ENCODE measurements at regions not wholly inside any gene's neighbourhood (a gene's known extent, or its start where the extent isn't known, plus 50 kb on each side); places are given as distances from the start of the nearest gene placed in this dataset.

DNA sequence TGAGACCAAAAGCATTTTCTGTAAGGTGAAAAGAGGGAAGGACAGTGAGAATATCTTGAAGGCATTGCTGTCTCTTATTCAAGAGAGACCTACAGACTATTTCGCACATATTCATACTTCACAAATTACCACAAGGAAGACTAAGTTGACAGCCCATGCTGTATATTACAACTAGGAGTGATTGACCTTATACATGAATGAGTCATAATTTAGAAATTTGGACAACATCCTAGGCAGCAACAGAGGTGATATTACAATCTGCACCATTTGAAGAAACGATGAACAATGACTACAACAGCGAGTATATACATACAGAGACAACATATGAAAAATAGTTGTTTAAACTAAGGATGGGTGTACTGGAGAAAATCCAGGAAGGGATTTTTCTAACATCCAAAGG is 971.7 kb downstream of the CDH11 start:
- DNase-seq = no peak

DNA sequence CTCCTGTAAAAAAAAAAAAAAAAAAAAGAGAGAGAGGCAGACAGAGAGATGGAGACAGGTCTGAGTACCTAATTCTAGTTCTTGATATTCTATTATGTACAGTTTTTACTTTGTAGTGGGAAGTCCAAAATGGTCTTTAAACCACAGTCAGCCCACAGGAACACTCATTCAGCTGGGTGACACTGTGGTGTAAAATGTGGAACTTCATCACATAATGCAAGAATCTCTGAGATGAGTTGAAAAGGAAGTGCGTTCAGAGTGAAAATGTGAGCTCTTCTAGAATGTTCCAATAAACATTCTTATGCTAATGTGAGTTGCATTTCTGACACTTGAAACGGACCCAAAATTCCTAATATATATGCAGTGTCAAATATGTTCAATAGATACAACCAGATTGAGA is 972.1 kb downstream of the CDH11 start:
- no peak for DNase-seq

DNA sequence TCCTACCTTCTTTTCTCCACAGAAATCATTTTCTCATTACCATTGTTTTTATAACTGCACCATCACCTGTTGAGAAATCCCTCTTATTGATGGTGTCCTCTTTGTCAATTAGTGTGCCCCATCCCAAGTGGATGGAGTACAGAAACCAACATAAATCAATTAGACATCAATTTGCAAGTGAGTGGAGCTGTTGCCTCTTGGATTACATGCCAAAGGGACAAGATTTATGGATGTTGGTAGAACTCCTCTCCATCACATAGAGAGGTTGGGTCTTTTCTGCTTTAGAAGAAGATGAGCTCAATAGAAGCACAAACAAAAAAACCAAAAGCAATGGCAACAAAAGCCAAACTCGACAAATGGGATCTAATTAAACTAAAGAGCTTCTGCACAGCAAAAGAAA is 973.5 kb downstream of the CDH11 start:
- DNase-seq = no peak

DNA sequence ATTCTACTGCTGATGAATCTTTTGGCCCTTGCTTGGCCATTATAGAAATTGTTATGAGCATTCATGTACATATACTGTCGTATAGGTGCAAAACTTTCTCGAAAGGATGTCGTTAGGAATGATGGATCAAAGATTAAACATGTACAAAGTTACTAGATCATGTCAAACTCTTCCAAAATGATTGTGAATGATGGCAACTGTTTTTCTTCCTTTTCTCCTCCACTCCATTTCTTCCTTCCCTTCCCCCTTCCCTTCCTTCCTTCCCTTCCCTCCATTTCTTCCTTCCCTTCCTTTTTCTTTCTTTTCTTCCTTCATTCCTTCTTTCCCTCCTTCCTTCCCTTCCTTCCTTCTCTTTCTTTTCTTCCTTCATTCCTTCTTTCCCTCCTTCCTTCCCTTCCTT is 973.9 kb downstream of the CDH11 start:
- no peak for DNase-seq

DNA sequence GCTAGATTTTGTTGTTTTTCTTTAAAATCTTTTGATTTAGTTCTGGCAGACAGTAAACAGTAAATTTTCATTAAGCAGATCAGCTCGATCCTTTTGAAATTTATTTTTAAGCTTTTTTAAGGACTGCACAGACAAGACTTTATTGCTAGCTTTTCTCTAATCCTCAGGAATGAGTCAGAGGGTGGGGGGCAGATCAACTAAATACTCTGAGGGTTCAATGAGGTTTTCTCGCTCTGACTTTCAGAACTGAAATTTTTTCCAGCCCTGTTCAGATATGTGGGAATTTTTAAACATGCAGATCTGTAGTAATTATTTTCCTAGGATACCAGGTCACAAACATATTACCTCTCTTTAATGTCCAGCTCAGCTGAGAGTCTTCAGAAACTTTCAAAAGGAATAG is 977.2 kb downstream of the CDH11 start:
- DNase-seq = no peak

DNA sequence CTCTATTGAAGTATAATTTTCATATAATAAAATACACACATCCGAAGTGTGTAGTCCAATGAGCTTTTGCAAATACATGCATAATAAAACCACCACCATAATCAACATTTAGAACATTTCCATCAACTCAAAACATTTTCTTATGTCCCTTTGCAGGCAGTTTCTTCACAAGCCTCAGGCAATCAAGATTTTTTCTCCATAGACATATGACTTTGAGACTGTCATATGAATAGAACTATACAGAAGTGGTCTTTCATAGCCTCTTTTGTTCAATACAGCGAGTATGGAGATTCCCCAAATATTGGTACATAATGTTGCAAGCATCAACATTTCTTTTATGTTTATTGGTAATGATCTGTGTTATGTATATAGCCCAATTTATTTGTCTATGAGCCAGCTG is 983.2 kb downstream of the CDH11 start:
- DNase-seq = no peak

DNA sequence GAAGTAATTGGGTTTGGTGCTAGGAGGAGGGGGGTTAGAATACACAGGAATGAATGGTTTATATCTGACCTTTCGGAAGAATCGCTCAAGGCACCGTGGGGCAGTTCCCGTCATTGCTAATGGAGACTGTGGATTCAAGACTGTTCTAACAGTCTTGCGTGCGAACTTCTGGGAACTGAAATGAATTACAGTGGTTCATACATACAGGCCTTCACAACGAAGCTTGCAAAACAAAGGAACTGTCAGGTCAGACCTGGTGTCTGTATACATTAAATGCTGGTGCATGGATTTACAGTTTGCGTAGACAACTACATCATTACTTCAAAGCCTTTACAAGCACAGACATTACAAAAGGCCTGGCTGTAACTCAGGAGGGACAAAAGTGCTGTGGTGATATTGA is 983.9 kb downstream of the CDH11 start:
- DNase-seq = no peak

DNA sequence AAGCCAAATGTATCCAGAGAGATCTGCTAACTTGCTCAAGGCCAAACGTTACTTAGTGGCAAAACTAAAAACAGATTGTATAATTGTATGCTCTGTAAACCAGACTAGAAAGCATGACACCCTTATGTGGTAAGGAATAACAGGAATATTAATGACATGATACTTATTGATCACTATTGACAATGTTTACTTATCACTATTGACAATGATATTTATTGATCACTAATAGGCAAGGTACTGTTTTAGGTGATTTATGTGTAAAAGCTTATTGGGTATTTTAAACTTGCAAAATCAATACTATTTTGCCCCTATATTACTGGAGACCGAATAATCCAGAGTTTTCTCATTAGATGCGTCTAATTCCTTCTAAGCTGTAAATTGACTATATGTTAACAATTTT is 985.1 kb downstream of the CDH11 start:
- DNase-seq = no peak

DNA sequence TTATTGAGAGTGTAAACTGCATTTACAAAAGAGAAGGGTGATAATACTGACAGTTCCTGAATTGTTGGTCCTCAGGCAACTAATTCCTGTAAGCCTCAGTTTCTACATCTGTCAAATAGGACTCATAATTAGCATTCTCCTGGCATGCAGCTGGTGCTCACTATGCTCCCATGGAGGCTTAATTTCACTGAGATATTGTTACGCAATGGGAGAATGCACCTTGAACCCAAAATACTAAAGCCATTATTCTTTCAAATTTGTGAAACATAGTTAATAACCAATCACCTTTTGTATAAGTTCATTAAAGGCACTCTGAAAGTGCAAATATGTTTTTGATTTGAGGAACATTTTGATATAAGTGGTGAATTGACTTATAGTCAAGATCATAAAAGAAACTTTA is 985.5 kb downstream of the CDH11 start:
- no peak for DNase-seq

DNA sequence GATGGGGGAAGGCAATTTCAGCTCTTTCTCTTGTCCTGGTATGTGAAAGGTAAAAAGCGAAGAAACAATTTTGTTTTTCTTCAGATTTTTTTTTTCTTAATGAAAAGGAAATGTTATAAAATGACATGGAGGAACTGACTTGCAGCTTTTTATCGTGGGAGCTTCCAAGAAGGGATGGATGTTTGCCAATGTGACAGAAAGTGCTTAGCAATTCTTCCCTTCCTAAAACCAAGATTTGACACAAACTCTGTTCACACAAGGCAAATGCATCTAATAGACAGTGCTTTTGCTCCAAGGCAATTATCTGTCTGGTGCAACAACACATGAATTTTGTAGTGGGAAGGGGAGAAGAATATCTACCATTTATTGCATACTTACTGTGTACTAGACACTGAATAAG is 988.5 kb downstream of the CDH11 start:
- DNase-seq = no peak

DNA sequence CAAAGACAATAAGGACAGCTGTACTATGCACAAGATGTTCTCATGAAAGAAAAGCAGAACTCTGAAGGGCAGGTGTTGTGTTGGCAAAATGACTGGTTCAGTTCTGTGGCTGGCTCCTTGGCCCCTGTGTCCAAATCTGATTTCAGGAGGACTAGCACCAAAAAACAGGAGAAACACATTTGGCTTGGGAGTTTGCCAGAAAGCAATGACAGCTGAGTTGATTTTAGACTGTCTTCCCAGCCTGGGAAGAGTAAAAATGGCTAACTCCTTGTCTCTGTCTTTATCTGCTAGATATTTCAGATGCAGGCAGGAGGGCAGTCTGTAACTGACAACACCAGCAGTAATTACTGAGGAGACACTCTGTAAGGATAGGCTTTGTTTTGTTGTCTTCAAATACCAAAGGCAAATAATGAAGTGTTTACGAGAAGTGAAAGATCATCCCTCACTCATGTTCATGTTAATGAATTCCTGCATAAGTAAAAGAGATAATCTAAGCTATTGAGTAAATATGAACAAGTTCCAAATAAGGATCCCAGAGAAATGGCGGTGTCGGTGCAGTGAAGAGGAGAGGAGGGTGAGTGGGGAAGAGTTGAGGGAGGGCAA is 989.0 kb downstream of the CDH11 start:
- no peak for DNase-seq

DNA sequence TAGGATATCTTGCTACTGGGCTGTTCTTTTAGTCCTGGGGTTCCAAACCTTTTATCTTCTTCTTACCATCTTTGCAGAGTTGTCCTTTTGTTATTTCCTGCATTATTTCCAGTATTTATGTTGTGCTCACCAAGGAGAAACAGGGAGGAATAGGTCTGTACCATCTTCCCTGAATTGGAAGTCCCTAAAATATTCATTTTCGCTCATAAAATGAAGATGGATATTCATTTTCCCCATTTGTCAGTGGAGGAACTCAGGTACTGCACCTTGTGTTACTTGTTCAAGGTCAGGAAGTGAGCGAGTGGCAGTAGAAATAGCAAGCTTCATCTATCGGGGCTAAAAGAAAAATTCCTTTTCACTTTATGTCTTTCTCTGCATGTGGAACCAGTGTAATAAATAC is 989.7 kb downstream of the CDH11 start:
- no peak for DNase-seq

DNA sequence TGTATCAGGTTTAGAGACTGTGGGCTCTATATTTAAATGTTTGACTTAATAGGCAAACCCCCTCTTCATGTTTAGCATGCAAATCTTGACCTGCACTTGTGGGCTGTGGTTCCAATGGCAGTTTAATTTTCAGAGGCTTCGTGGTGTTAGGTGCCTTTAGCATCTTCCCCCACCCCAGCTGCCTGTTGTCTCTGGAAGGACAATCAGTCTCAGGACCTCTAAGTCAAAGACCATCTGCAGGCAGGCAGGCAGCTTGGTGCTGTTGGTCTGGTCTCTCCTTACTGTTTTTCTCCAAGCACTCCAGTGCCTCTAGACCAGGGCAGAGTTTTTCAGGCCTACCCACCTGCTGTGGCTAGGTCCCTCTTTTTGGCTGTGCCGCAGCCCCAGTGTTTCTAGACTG is 990.4 kb downstream of the CDH11 start:
- DNase-seq = no peak

DNA sequence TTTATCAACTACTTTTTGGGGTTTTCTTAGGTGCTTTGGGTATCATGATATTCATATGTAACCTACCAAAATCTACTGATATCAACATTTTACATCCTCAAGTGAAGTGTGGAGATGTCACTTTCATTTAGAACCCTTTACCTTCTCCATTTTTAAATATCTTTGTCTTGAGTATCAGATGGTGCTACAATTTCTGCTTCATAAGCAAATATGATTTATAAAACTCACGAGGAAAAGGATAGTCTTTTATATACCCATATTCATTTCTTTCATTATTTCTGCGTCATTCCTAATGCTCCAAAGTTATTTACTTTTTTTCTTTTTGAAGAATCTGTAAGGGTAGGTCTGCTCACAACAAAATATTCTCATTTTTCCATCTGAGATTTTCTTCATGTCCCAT is 991.7 kb downstream of the CDH11 start:
- no peak for DNase-seq

DNA sequence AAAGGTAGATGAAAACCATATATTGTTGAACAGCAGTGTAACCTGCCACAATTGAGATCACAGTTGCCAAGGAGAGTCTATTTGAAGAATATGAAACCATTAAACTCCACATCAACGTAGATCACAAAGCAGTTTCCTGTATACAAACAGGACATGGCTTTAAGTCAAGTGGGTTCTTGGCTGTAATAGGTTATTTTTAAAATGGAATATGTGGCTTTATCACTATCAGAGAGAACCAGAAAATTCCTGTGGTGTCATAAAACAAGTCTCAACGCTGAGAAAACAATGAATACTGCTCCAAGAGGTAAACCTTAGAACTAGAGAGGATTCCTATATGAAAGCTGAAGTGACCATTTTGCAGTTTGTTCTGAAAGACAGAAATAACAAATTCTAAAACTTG is 999.7 kb downstream of the CDH11 start:
- no peak for DNase-seq

DNA sequence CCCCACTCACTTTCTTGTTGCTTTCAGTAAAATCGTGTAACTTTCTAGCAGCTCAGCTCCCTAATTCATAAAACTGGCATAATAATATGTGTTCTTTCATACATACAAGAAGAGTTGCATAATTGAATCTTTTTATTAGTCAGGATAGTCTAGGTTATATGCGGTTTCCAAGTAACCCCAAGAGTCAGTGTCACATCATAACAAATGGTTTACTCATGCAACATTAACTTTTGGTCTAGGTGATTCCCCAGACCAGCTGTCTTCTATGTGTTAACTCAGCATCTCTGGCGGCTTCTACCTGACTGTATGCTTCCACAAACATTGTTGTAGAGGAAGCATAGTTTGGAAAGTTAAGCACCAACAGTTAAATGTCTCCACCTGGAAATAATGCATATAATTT is 1000.4 kb downstream of the CDH11 start:
- DNase-seq = no peak

DNA sequence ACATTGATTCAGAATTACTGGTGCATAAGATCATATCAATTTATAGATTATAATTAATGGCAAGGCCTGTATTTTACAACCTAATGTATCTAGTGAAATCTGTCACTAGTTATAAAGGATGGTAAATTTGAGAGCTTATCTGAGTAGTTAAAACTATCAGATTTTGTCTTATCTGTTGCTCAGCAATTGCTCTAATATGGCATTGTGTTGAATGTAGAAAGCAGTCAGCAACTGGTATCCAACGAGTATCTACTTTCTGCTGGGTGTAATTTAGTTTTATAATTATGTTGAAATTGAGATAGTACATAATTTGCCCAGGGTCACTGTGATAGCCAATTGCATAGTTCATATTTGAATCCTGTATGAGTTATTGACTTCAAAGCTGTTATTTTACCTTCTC is 1005.7 kb downstream of the CDH11 start:
- no peak for DNase-seq

DNA sequence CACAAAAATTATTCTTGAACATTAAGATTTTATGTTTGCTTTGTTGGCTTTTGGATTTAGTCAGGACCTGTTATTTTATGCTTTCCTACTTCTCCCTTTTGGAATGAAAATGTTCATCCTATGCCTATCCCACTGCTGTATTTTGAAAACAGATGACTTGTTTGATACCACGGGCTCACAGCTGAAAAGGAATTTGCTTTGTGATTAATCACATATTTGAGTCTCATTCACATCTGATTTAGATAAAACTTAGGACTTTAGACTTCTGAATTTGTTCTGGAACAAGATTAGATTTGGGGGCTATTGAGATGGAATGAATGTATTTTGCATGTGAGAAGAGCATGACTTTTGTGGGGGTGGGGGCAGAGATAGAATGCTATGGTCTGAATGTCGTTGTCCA is 1012.6 kb downstream of the CDH11 start:
- DNase-seq = no peak

DNA sequence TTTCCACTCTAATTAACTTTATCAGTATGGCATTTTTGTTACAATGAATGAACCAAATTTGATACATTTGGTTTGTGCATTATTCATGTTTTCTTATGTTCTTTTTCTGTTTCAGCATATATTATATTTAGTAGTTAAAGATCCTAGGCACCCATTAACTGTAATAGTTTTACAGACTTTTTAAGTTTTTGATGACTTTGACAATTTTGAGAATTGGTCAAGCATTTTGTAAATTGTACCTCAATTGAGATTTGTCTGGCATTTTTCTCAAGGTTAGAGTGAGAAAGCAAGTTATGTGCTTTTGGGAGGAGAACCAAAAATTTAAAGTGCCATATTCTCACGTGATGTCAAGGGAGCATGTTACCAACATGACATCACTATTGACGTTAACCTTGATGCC is 1019.2 kb downstream of the CDH11 start:
- DNase-seq = no peak

DNA sequence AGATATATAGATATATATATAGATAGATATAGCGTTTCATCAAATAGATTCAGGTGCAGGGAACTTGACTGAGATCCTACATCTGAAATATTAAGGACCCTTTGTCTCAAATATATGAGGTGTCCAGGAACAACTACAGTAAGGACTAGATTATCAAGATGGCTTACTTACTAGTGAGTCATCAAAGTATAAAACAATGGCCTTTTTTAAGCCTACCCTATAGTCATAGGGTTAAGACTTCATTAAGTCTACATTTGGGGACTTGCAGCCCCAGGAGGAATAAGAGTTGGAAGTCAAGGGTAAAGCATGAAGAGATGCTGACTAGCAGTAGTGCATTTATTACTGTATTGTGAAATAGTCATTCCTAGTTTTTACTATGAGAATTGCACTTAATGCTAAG is 1023.4 kb downstream of the CDH11 start:
- no peak for DNase-seq

DNA sequence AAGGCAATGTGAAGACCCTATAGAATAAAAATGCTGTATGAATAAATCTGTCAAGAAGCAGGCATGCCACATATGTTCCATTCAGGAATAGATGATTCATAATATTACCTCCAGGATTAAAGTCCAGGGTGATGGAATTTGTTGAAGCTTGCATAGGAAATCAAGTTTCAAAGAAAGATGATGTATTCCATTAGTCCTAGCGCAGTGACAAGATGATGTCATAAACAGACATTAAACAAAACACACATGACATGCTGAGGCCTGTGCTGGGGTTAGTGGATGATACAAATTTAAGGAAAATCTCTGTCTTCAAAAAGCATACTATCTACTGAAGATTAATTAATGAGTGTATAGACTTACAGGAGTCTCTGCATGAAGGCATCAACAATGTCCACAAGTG is 1025.2 kb downstream of the CDH11 start:
- no peak for DNase-seq

DNA sequence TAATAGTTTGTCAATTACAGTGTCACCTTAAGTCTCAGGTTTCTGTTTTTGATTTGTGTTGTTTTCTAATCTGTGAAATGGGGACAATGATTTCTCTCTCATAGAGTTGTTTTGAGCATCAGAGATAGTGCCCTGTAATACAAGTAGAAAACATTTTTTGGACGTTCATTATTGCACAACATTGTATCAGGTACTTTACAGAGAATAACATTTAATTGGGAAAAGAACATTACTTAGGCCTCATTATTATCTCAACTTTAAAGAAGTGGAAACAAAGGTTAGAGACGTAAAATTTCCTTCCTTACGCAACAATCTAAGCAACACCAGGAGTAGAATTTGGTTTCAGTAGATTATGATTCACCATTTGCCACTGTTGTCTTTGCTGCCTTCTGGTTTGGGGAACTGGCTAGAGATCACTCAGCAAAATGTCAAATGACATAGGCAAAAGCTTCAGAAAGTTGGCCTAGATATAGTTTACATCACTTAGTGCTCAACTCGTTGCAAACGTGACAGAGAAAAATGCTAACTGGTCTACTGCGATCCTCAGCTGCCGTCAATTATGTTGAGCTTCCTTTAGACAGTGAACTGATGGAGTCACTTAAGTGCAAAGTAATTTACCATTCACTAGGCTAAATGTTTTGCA is 1026.8 kb downstream of the CDH11 start:
- peak in 1 of 2 donors; percentile 1 for DNase-seq

DNA sequence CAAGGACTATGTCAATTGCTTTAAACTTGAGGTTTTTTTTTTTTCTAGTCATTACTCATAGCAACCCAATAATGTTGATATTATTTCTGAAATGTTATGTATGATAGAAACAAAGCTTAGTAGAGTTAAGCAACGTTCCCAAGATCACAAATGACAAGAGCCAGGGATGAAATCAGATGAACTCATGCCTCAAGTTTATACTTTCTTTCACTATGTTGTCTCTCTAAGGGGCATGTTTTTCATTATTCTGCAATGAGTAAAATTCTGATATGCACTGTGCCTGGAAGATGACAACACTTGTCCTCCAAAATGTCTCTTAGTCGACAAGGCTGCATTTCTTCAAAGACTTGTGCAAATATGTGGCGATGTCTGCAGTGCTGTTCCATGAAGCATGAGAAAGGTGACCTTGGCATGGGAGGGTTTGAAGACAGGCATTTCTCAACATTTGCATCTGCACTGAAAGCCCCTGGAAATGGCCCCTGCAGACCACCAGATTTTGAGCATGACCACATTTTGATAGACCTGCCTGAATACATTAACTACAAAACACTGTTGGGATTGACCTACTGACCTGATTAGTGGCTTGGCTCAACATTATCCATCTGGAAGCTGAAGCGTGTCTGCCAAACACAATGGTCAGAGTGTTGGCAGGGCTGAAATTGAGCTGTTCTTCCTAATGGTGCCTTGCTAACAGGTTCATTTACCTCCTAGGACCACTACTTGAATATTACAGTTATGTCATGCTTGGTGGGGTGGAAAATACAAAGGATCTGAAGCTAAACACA is 1027.5 kb downstream of the CDH11 start:
- DNase-seq = no peak

DNA sequence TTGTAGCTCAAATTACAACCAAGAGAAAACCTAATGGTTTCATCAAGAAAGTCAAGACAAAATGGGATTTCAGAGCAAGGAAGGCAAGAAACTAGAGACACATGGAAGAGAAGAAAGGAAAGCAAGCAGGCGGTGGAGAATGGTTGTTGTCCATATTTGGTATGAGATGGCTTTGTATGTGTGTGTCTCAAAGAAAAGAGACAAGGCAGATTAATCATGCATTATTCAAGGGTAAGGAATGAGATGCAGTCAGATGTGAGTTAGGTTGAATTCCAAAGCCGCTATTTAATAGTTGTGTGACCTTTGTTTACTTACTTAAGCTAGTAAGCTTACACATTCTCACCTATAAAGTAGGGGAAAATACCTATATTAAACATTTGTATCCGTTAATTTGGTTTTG is 1029.6 kb downstream of the CDH11 start:
- DNase-seq = no peak

DNA sequence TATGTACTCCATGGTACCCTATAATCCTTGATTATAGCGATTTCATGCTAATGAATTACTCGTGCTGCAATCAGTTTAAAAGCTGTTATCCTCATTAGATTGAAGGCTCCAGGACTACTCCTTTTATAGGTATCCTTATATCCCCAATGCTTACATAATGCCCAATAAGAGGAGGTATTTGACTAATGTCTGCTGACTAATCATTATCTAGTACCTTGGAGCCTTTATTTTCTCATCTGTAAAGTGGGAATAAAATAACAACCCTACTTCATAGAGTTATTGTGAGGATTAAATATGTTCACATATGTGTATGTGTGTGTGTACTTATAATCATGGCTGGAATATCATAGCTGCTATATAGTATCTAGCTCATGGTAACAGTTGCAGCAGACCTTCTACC is 1031.5 kb downstream of the CDH11 start:
- DNase-seq = no peak
